HG03432 (cell line): ENCODE measurements at regions not wholly inside any gene's neighbourhood (a gene's known extent, or its start where the extent isn't known, plus 50 kb on each side); places are given as distances from the start of the nearest gene placed in this dataset.
"Not testable (repeated sequence)": the region's sequence is repeated elsewhere in the genome, so short reads cannot be mapped to it uniquely, and the experiment has no call there.

Experiments
- ATAC-seq: cut with Tn5 transposase; IDR thresholded peaks from one replicate; pipeline ENCODE4 v1.9.1; 2021; ENCODE audit warnings: mild to moderate bottlenecking, moderate library complexity; ENCODE audit not compliant: unreplicated experiment

DNA sequence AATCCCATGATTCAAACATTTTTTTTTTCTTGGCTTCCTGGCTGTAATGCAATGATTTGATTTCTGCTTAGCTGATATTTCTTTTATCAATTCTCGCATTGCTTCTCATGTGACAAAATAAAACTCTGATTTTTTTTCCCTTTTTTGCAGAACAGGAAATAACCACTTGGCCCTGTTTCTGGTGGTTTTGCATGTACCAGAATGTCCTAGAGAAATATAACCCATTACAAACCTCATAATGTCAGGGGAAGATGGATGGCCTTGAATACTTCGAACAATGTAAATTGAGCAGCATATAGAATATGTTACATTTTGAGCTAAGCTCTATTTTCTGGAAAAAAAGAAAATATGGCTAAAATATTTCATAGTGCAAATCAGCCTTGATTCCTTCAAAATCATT, 275.6 kb downstream of the RAP2B start:
- ATAC-seq: no peak

DNA sequence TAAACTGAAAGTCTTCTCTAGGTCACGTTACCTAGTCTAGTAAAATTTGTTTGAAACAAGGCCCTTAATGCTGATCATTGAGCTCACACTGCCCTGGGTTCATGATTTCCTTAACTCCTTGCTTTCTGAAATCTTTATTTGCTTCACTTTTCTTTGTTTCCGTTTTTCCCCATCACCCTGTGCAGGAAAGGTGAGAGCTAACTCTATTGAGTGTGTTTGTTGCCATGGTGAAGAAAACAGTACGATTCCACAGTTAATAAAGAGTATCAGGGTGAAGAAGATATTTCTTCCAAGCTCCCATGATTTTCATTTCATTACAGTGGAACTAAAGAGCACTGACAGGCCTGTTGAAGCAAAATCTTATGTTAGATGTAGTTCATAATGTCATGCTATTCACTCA, 276.2 kb downstream of the RAP2B start:
- no peak for ATAC-seq

DNA sequence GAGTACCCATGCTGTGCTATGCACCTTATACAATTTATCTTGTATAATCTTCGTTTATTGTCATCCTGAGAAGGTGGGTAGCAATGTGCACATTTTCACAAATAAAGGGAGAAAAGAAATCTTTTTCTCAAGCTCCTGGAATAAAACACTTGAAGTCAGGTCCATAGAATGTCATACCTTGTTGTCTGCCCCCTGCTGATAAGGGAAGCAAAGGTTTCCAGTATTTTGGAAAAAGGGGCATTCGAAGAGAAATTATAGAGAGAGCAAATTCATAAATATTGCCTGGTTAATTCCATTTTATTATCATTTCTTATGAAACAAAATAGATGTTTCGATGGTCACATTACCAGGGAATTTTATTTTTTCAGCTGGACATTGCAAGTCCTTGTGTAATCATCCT, 277.8 kb downstream of the RAP2B start:
- ATAC-seq: no peak

DNA sequence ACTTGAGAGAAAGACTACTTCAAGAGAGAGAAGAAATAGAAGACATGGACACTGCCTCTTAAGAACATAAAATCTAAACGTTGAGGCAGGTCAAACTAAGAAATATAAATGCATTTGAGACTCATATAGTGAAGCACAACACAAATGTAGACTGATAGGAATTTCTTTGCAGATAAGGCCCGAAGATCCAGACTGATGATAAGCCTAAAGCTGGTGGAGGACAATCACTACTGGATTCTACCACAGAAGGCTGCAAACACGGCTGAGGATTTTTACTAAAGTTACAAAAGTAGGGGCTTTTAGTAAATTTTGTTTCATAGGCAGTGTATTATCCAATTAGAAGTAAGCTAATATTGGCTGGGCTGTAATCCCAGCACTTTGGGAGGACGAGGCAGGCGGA, 278.3 kb downstream of the RAP2B start:
- ATAC-seq: no peak

DNA sequence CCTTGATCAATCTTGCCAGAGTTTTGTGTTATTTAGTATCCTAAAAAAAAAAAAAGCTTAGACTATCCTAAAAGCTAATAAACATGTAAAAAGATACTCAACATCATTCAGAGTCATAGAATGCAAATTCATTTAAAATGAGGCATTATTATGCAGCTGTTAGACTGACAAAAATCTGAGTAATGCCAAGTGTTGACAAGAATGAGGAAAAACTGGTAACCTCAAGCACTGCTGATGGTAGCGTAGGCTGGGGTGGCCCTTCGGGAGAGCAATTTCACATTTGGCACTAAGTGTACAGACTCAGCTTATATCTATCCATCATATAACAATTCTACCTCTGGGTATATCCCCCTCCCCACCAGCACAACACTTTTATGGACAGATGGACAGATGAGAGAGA, 280.4 kb downstream of the RAP2B start:
- ATAC-seq: no peak

DNA sequence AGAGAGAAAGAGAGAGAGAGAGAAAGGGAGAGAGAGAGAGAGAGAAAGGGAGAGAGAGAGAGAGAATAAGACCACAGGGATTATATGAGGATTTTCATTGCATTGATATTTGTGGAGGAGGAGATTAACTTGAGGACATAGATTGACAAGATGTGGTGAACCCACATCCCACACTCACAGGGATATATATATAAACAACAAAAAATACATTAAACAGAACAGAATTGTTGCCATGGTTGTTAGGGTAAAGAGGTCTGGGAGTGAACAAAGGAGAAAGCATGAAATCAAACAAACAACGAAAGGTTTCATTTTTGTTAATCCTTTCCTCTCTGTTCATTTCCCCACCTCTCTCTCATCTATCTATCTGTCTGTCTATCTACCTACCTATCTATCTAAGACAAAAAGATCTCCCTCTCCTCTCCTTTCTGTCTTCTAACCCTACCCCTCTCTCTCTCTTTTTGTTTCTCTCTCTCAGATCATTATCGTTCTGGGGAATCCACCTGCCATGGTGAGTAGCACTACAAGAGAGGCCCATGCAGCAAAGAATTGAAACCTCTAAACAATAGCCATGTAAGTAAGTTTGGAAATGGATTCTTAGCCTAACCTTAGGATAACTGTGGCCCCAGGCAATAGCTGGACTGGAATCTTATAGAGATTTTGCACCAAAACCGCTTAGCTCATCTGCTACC, 280.9 kb downstream of the RAP2B start:
- peak; percentile 60 for ATAC-seq

DNA sequence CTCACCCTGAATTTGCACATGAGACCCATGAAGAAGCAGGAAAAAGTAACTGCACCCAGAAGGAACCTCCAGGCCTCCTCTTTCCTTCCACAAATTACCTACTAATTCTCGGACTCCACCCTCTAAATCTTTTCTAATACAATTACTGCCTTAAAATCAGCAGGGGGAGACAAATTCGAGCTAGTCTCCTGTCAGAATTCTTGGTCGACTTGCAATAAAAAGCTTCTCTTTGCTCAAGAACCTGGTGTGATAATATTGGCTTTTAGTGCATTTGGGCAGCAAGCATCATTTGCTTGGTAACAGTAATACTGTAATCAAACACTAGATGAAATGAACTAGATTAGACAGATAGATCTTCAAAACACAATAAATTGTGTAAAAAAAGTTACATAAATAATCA, 281.9 kb downstream of the RAP2B start:
- no peak for ATAC-seq

DNA sequence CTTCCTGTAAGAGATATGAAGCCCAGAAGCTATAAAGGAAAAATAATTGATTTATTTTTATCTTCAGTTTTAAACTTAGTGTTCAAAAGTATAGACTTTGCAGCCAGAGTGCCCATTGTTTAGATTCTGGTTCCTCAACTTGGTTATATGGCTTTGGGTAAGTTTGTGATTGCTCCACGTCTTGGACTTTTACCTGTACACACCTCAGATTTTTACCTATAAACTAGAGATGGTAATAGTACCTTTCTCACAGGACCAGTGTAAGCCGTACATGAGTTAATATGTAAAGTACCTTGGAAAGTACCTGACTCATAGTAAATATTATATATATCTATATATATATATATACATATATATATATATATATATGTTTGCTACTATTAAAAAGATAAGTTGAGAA, 283.8 kb downstream of the RAP2B start:
- no peak for ATAC-seq

DNA sequence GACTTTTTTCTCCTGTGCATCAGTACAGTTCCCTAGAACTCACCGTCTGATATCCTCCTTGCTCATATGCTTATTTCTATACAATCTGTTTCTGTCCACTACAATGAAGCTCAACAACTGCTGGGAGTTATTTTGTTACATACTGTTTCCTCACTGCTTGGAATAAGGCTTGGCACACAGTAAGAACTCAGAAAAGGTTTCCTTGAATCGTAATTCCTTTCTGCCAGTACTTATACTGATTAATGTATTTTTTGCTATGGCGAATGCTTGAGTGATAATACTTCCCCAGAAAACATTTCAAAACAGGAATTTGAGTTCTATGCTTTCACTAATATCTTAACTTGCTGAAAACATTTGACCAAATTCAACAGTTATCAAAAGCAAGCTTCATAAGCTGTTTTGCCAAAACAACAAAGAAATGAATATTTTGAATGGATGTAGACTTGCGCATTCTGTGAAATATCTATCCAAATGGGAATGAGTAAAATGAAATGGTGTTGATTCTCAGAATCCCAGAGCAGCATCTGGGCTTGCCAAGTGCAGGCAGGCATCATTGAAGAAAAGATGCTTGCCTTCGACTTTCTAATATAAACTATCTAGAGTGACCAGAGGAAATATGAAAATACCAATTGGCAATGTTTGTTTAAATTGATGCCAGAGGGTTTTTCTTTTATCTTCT, 286.3 kb downstream of the RAP2B start:
- ATAC-seq: no peak

DNA sequence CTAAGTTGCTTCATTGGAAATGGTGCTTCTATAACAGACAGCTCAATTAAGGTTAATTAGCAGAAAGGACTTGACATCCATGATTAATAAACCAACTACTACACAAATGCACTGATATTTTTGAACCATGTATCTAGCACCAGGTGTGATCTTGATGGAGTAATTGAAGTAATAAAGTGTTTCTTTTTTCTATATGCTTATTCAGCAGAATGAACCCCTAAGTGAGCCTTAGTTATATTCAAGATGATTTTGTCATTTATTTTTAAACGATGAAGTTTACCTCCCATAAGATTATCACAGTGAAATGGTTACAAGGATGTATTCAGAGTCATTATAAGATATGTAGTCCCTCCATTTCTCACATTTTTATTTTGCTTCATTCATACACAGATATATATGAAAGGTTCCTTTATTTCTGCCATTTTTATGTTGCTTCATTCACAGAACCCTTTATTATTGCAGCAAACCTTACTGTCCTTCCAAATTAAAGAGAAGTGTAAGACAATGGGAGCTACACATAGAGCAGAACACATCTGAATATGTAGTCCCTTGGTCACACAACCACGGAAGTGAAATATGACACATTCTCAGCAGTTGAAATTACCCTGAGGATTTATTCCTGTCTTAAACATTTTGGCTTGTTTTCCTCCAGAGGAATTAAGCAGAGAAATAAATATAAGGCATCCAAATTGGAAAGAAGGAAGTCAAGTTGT, 295.0 kb downstream of the RAP2B start:
- ATAC-seq: no peak

DNA sequence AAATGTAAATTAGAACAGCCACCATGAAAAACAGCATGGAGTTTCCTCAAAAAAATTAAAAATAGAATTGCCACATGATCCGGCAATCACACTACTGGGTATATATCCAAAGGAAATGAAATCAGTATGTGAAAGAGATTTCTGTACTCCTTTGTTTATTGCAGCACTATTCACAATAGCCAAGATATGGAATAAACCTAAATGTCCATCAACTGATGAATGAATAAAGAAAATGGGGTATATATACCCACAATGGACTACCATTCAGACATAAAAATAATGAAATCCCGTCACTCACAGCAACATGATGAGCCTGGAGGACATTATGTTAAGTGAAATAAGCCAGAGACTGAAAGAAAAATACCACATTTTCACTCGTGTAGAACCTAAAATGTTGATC, 296.9 kb downstream of the RAP2B start:
- ATAC-seq: no peak

DNA sequence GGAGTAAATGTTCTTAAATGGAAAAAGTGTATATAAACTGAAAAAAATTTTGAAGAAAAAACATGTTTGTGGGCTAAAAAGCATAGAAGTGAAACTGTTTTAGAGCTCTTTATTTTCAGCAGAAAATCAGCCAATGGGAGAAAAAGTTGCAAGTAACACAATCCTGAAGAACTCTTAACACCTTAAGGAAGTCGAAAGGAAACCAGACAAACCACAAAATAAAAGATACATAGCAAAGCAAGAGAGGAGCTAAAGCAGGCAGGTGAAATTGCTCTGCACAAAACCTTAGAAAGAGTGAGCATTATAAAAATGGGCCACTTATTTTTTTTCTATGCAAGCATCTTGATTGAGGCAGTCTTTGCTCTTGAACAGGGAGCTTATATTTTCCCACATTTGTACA, 300.5 kb downstream of the RAP2B start:
- no peak for ATAC-seq

DNA sequence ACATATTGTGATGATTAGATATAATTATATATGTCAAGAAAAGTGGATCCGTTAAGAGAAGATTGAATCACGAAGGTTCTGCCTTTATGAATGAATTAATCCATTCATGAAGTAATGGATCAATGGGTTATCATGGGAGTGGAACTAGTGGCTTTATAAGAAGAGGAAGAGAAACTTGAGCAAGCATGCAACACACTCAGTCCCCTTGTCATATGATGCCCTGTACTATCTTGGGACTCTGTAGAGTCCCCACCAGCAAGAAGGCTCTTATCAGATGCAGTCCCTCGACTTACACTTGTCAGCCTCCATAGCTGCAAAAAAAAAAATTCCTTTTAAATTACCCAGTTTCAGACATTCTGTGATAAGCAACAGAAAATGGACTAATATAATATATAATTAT, 301.9 kb downstream of the RAP2B start:
- peak; percentile 95 for ATAC-seq

DNA sequence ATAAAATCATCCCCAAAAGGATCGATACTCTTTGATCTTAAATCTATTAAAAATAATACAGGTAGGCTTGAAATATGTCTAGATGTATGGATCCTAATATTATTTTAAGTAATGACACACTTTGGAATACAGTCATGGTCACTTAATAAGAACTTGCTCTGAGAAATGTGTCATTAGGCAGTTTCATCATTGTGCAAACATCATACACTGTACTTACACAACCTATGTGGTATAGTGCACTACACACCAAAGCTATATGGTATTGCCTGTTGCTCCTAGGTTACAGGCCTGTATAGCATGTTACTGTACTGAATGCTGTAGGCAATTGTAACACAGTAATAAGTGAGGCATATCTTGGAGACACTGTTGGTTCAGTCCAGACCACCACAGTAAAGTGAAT, 307.1 kb downstream of the RAP2B start:
- no peak for ATAC-seq

DNA sequence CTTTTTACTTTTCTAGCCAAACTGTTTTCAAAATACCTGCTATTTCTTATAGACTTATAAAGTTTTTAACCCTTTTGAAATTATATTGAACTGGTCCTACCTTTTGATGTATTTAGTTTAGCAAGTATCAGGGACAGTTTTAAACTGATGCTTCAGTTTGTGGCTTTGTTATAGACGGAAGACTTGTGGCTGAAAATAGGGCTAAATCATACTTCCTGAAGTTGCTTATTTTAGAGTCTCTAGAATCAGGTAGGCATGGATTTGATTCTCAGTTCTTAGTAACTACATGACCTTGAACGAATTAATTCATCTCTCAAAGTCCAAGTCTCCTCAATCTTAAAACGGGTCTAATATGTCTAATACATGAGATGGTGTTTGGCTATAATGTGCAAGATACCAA, 322.8 kb downstream of the RAP2B start:
- peak; percentile 78 for ATAC-seq

DNA sequence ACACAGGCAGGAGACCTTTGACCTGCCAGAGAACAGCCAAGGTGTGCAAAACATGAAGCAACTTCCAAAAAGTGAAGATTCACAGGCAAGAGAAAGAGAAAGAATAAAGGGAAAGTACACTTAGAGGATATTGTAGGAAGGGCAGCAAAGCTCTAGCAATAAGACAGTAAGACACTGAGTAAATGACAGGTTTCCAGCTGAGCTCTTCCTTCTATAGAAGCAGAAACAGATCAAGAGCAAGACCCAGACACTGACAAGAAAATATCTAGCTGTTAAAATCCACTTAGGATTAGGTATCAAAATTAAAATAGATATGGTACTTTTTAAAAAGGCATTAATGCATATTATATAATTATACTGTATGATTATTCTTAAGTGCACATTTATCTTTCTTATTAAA, 333.4 kb downstream of the RAP2B start:
- no peak for ATAC-seq

DNA sequence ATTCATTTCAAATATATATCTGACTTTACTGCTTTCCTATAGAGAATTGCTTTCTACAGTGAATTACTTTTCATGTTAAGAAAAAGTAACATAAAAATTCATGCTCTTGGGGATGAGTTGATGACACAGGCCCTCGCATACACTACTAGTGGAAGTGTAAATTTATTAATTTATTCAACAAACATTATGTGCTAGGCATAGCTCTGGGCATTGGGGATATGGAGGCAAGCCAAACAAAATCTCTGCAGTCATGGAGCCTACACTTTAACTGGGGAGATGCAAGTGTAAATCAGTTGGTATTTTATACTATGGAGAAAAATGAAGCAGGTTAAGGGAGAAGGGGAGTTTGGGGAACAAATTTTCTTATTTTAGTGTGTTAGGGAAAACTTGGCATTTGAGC, 340.7 kb downstream of the RAP2B start:
- no peak for ATAC-seq

DNA sequence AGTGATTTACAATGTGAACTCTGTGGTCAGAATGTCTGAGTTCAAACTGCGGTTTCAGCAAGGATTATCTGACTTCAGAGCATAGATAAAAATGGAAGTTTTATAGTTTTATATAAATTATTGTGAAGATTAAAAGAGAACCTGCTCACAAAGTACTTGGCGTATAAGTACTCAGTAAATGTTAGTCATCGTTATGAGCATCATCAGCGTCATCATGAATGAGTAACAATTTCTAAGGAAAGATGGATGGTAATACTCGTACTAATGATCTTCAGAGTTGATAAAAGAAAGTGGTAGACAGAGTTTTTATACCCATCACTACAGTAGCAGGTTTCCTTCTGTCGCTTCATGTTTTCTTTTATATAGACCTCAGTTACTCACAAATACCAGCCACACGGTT, 341.8 kb downstream of the RAP2B start:
- no peak for ATAC-seq

DNA sequence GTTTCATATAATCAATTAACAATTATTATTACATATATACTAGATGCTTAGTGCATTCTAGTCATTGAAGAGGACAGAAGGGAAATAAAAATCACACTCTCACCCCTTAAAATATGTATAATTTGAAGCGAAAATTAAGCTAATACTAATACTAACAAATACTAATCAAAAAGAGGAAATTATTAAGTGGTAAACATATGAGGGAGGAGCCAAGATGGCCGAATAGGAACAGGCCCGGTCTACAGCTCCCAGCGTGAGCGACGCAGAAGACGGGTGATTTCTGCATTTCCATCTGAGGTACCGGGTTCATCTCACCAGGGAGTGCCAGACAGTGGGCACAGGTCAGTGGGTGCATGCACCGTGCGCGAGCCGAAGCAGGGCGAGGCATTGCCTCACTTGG, 344.2 kb downstream of the RAP2B start:
- not testable (repeated sequence) for ATAC-seq

DNA sequence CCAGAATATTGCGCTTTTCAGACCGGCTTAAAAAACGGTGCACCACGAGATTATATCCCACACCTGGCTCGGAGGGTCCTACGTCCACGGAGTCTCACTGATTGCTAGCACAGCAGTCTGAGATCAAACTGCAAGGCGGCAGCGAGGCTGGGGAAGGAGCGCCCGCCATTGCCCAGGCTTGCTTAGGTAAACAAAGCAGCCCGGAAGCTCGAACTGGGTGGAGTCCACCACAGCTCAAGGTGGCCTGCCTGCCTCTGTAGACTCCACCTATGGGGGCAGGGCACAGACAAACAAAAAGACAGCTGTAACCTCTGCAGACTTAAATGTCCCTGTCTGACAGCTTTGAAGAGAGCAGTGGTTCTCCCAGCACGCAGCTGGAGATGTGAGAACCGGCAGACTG, 344.7 kb downstream of the RAP2B start:
- not testable (repeated sequence) for ATAC-seq

DNA sequence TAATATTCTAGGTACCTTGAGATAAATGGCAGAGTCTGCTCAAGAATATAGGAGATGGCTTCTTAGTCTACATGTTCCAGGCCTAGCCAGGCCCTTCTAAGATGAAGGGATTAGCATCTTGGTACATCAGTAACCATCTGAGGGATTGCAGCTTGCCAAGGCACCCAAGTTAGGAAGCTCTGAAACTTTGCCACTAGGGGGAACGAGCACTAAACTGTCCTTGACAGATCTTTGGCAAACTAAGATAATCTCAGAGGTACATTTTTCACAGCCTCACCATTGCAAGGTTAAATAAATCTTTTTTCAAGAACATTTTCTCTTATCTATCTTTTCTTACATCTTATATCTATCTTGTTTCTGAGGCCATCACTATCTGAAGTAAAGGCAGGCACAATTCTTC, 351.2 kb downstream of the RAP2B start:
- ATAC-seq: peak; percentile 48

DNA sequence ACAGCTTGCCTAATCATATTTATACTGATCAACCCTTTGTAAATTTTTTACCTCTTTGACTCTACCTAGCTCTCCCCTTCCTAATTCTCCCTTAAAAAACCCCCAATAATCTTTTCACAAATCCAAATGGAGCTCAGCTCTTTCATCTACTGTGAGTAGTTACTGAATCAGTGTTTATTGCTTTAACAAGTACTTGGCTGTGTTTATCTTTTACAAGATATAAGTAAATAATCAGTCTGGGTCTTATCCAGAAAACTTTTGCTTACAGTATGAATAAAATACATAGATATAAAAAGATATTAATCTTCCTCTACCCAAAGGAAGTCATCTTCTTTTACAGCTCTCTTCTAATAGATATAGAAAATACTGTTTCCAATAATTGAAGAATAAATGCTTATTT, 366.4 kb downstream of the RAP2B start:
- no peak for ATAC-seq
